Ramos (cell line): ENCODE measurements at regions not wholly inside any gene's neighbourhood (a gene's known extent, or its start where the extent isn't known, plus 50 kb on each side); places are given as distances from the start of the nearest gene placed in this dataset.

Source experiments
- in situ Hi-C: fragments of 300-500 bp; cut with MboI; formaldehyde crosslinking; loops from one replicate; pipeline ENCODE4 v1.14.3; 2022; ENCODE audit warnings: low sequenced_read_pairs; ENCODE audit not compliant: unreplicated experiment

DNA sequence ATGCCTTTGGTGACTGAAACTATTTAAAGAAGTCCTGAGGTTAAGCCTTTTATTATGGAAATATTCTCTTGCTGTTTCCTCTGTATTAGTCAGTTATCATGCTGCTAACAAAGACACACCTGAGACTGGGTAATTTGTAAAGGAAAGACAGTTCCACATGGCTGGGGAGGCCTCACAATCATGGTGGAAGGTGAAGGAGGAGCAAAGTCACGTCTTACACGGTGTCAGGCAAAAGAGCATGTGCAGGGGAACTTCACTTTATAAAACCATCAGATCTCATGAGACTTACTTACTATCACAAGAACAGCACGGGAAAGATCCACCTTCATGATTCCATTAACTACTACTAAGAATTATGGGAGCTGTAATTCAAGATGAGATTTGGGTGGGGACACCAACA is 121.2 kb upstream of the GPR26 start:
- in situ Hi-C loops: no loop called here

DNA sequence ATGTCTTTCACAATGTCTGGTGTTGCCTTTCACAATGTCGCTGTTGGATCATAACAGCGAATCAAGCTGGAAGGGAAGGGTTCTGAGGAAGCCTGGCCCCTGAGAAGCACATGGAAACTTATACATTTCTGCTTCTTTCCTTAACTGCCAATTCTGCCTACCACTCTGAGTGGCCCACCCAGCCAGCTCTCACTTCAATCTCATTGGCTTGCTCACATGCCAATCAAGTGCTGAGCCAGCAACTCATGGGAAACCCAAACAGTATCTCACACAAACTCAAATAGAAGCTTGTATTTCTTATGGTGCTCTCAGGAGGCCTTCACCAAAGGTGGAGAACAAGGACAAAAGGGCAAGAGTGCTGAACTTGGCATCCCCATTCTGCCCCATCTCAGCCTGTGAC is 117.4 kb upstream of the GPR26 start:
- in situ Hi-C loops: no loop called here

DNA sequence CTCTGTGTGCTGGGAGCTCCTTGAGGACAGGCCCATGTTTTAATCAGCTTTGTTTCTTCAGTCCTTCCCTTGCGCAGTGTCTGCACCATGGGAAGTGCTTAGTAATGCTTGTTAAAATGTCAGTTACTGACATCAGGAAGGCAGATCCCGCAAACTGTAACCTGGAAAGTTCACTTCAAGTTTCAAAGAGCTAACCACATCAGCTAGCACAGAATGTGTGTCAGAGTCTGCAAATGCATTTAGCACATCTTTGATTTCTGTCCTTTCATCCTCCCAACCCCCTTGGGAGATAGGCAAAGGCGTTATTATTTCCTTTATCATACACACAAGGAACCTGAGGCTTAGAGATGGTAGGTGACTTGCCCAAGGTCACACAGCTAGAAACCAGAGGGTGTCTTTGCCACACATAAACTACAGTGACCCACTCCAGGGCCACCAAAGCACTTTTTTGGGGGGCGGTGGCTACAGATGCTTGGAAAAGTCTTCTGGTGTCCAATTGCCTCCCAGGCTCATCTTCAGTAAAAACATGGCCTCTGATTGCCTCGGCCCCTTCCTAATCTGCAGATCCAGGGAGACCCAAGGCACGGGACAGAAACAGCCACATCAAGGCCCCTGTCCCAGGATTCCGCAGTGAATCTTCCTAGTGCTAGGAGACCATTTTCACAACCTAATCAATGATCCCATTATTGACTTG is 116.2 kb upstream of the GPR26 start:
- in situ Hi-C loops: loop anchor here (5.0 to 10.0 kb wide), 3 partner anchors 418 to 905 kb away; no protein-coding TSS in a partner anchor

DNA sequence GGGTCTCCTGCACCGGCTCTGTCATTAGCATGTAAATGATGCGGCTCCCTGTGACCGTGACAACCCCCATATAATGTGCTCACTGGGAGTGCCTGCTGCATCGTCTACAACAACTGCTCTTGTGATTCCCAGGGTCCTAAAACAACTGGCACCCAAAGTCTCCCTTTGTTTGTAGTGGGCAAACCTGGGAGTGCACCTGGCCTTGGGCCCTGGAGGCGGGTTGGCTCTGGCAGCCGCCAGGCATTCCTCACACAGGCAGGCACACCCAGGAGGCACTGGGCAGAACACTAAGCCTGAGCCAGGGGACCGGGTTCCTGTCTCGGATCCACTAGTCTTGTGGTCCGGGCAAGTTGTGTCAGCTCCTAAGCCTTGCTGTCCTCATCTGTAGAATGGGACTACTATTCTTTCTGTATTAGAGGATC is 115.5 kb upstream of the GPR26 start:
- in situ Hi-C loops: loop anchor here (5.0 to 10.0 kb wide), 3 partner anchors 418 to 906 kb away; no protein-coding TSS in a partner anchor

DNA sequence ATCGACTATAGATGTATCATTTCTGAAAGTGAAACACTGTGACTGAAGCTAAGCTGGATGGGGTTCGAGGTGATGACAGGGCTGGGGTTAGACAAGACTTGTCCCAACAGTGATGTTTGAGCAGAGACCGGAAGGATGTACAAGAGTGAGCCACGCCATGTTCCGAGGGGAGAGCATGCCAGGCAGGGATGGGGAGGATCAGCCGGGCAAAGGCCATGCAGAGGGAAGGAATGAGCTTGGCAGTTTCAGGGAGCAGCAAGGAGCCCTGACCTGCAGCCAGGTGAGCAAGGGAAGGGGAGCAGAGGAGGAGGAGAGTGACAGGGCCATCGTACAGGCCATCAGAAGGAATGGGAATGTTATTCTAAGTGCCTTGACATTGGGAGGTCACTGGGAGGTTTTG is 114.9 kb upstream of the GPR26 start:
- in situ Hi-C loops: loop anchor here (5.0 to 10.0 kb wide), 3 partner anchors 419 to 906 kb away; no protein-coding TSS in a partner anchor

DNA sequence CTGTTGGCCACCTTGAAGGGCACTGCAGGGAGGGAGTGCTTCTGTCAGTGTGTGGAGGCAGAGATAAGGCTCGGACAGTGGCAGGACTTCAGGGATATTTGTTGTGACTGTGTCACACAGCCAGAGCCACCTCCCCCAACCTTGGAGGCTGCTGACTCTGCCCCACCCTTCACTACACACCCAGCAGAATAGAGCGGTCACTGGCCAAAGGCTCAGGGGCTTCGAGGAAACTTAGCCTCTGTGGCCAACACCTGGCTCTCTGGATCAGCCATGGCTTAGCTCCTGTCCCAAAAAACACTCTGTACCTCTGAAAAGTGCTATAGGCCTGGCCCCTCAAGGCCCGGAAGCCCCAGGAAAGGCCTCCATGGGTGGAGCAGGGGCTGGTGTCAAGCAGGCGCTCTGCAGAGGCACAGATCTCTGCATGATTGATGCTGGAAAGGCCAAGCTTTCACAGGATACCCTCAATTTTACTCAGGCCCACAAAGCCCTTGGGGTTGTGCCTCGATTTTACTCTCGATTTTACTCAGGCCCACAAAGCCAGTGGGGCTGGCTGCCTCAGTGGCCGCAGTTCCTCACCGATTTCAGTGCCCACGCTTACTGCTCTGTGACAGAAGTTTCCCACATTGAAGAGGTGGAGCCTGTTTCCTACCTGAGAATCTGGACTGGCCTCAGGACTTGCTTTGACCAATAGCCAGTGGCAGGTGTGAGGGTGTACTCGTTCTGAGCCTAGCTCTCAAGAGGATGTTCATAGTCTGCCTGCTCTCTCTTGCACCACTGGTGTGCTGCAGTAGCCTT is 113.2 kb upstream of the GPR26 start:
- in situ Hi-C loops: loop anchor here (5.0 to 10.0 kb wide), 3 partner anchors 421 to 908 kb away; no protein-coding TSS in a partner anchor

DNA sequence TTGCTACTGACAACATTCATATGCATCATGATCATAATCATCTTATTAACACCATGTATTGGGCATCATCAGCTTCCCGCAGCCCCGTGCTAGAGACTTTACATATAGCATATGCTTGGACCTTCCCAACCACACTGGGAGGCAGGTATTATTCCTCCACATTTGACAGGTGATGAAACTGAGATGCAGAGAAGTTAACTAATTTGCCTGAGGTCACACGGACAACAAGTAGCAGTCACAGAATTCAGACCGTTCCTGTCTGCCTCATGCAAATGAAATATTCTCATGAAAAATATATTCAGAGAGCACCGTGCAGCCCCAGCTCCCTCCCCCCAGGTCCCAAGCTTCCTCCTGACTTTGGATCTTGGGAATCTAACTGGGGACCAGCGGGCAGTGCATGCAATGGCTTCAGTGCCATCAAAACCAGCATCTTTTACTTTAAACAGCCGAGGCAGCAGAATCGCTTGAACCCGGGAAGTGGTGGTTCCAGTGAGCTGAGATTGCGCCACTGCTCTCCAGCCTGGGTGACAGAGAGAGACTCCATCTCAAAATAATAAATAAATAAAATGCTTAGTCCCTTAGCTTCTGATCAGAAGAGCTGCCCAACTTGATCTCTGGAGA is 112.2 kb upstream of the GPR26 start:
- in situ Hi-C loops: loop anchor here (5.0 to 10.0 kb wide), 3 partner anchors 422 to 909 kb away; no protein-coding TSS in a partner anchor

DNA sequence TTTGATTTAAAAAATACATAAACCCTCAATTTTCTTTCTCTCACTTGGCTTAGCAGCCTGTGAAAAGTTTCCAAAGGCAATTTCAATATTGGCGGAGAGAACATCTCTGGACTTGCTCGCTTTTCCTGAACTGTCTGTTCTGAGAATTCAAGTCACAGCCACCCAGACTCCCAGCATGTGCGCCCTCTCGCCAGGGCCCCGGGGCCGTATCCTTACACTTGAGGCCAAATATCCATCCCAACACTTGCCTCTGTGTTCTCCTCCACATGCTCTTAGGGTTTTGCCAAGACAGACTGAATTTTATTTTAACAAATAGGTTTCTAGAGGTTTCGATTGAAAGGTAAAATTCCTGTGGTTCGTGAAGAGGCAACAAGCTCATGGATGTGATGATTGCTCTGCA is 111.5 kb upstream of the GPR26 start:
- in situ Hi-C loops: loop anchor here (5.0 to 10.0 kb wide), 3 partner anchors 422 to 910 kb away; no protein-coding TSS in a partner anchor

DNA sequence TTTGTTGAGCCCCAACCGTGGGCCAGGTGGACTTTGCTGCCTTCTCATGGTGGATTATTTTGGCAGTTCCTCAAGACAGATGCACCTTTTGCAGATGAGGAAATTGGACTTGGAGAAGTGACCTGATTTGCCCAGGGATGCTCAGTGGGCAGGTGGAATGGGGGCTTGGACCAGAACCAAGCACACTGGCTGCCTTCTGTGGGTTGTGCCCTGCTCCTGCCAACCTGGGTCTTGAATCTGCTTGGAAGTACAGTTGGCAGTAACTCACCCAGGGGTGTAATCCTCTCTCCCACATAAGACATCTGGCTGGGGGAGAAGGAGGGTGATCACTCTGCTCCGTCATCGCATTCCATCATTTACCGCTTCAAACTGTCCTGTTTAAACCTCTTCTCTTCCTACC is 110.5 kb upstream of the GPR26 start:
- in situ Hi-C loops: loop anchor here (10.0 kb wide), 2 partner anchors 511 to 911 kb away; no protein-coding TSS in a partner anchor

DNA sequence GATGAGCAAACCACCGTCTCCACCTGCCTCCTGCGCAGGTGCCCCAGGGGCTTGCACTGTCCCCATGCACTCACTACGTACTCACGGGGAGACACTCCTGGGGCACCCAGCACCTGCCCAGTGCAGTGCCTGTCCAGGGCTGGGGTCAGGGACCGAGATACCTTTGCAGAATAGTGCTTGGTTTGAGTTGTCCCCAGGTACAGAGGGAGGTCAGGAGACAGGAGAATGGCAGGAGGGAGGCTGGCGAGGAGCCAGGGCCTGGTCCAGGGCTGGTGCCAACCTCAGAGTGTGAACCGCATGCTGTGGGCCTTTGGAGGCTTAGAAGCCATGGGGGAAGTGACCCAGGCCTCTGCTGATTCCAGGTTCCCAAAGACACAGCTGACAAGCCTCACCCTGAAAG is 110.1 kb upstream of the GPR26 start:
- in situ Hi-C loops: loop anchor here (10.0 kb wide), 2 partner anchors 511 to 911 kb away; no protein-coding TSS in a partner anchor

DNA sequence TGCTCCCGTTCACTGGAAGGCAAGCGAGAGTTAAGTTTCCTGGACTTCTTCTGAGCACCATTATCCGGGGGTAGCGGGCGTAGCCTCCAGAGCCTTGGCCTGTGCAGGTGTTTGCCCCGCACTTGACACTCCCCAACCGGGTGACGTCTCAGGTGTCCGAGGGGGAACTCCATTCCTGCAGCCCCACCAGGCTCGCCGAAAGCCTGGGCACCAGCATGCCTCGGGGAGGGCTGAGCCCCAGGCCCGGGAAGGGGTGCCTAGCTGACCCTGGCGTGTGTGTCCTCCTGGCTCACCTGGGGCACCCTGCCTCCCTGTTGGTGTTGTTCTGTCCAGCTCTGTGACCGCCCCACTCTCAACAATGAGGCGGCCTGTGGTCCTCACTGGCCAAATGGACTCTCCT is 109.4 kb upstream of the GPR26 start:
- in situ Hi-C loops: loop anchor here (10.0 kb wide), 2 partner anchors 512 to 912 kb away; no protein-coding TSS in a partner anchor

DNA sequence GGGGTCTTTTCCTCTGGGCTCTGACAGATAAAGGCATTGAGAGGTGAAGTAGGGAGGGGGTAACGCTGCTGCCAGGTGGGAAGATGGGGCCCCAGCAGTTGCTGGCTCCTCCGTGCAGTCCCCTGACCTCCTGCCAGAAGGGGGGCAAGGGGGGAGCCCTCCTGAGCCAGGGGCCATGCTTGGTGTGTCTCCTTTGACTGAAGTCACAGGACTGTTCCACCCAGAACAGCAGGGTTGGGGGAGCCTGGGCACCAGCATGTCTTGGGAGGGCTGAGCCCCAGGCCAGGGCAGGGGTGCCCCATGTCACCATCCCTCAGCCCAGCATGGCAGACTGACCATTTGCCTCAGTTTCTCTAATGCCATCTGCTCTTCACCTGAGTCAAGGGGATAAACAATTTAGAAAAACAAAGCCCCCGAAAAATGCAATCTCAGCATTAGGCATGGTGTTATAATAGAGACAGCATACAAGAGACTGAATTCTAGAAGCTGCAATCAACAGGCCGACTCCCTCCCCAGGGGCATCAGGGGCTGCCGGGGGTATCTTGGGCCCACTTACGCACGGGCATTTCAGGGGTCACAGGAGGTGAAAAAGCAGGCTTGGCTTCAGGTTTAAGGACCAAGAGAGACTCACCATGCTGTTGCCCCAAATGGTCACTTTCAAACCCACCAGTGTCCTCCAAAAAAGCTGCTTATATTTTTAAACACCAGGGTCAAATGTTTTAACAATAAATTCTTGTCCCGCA is 108.6 kb upstream of the GPR26 start:
- in situ Hi-C loops: loop anchor here (10.0 kb wide), 2 partner anchors 513 to 913 kb away; no protein-coding TSS in a partner anchor

DNA sequence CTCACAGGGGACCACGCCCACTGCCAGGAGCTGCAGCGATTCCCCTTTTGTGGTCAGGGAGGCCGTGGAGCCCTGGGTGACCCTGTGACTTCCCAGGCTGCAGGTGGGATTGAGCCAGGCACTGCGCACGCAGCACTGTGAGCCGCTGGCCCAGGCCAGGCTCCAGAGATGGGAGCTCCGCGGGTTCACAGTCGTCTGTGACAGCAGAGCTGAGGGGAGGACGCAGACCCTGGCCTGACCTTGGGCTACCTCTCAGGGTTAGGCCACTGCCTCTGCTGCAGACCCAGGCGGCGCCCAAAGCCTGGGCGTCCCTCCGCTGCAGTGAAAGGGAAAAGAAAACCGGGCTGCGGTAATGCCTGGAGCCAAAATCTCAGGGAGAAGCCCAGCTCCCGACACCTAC is 107.5 kb upstream of the GPR26 start:
- in situ Hi-C loops: loop anchor here (10.0 kb wide), 2 partner anchors 514 to 914 kb away; no protein-coding TSS in a partner anchor

DNA sequence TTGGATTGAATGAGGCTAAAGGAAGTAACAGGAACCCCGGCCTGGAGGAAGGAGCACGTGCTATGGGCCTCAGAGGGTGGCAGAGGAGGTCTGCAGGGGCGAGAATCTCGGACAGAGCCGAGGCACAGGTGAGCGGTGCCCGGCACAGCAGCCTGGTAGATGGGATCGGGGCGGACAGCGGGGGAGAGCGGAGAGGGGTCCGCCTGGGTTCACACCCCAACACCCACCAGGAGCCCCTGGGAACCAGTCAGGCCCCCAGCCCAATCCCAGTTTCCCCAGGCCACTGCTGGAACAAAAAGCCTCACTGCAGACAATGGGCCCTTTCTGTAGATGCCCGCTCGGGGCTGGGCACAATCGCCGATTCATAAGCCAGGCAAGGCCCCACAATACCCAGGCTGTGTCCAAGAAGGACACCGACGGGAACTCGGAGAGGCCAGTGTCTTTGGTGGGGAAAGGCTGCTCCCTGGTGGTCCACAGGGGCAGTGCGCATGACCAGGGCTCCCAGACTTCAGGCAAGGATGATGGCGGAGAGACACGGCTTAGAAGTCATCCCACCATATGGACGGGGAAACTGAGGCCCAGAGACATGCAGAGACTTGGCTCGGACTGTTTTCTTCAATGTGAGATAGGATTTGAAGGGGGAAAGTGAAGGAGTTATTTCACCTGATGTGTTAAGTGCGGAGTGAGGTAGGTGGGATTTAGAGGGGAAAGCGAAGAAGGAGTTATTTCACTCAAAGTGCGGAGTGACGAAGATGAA is 106.9 kb upstream of the GPR26 start:
- in situ Hi-C loops: loop anchor here (10.0 kb wide), 2 partner anchors 514 to 914 kb away; no protein-coding TSS in a partner anchor

DNA sequence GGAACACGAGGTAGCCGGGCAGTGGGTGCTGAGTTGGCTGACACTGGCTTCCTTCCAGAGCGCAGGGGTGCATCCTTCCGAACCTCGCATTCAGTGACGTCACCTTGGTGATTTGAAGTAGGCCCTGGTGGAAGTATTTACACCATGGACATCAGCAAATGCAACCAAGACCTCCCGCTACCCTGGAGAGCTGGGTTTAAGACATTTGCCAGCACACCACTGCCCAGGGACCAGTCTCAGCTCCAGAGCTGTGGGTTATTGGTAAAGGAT is 106.4 kb upstream of the GPR26 start:
- in situ Hi-C loops: loop anchor here (10.0 kb wide), 2 partner anchors 515 to 915 kb away; no protein-coding TSS in a partner anchor

DNA sequence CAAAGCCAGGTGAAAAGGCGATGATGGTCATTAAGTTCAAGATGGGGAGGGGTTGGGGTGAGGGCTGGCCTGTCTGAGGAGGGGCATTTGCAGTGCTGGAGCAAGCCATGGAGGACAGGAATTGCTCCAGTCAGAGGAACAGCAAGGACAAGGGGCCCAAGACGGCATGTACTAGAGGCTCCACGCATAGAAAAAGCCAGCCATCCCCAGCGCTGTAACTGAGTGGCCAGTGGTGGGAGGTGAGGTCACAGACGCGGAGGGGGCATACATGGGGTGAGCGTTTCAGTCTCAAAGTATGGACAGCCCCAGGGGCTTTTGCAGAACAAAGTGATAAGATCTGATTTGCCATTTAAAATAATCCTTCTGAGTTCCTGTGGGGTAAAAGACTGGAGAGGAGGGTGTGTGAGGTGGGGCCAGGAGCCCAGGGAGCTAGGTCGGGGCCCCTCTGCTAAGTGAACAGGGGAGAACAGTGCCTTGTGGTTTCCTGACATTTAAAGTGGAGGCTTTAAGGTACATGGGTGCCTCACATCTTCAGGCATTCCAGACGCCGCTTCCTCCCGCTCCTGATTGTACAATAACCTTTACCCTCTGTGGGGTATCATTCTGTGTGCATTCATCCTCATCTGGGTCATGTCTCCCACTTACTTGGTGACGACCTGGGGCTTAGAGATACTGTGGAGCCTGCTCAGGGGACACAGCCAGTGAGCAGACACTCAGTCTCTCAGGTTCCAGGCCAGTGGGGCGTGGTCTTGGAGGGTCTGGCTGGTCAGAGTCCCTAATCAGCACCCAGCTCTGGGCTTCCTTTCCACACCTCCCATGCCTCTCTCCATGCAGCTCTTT is 105.6 kb upstream of the GPR26 start:
- in situ Hi-C loops: no loop called here

DNA sequence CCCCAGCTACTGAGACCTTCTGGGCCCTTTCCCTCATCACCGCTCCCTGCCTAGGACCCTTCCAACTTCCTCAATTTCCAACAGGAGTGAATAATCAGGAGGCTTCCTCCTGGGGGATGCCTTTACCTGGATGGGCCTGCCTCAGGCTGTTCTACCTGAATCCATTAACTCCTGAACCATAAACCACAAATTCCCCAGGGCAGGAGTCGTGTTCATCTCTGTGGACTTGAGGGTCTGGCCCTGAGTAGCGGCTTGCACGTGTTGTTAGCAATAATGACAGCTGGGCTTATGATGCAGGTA is 105.1 kb upstream of the GPR26 start:
- in situ Hi-C loops: no loop called here

DNA sequence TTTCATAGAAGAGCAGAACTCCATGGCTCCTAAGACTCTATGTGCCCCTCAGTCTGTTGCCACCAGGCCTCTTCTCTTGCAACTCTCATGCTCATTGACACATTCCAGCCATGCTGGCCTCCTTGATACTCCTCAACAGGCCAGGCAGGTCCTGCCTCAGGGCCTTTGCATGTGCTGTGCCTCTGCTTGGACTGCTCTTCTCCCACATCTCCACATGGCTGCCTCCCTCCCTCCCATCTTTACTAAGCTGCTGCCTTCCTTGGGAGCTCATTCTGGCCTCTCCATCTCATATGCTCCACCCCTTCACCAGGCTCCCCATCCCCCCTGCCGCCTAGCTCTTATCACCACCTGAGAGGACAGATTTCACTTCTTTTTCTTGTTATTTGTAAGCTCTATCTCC is 103.8 kb upstream of the GPR26 start:
- in situ Hi-C loops: no loop called here
